LNCaP clone FGC (cell line): ENCODE measurements at regions not wholly inside any gene's neighbourhood (a gene's known extent, or its start where the extent isn't known, plus 50 kb on each side); places are given as distances from the start of the nearest gene placed in this dataset.

Source experiments
- DNase-seq: peaks from one replicate; pipeline ENCODE4 v3.0.0-alpha.2; 2011; ENCODE audit warnings: low read depth
- H3K4me3 ChIP-seq: 2 replicates; pipeline ENCODE4 v1.5.1; 2011; ENCODE audit warnings: mild to moderate bottlenecking, low read depth, low read length, control low read depth
- TF ChIP-seq, protein P1 (sequence below): IDR thresholded peaks from 2 replicates; pipeline ENCODE4 v1.5.1; 2012; ENCODE audit warnings: mild to moderate bottlenecking; ENCODE audit not compliant: control insufficient read depth, insufficient read depth; ENCODE audit errors: extremely low read depth

DNA sequence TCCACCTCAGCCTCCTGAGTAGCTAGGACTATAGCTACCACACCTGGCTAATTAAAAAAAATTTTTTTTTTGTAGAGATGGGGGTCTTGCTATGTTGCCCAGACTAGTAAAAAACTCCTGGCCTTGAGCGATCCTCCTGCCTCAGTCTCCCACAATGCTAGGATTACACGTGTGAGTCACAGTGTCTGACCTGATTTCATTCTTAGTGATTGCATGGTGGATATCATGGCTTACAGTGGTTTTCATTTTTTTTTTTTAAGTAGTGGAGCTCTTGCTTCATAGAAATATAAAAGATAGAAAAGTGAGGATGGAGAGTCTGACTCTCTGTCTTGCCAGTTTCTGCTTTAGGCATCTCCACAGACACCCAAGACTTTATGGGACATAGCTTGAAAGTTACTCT, 83.6 kb downstream of the CDC42EP3 start:
- H3K4me3 ChIP-seq, result no peak overlapping the region
- TF ChIP-seq, protein P1, sequence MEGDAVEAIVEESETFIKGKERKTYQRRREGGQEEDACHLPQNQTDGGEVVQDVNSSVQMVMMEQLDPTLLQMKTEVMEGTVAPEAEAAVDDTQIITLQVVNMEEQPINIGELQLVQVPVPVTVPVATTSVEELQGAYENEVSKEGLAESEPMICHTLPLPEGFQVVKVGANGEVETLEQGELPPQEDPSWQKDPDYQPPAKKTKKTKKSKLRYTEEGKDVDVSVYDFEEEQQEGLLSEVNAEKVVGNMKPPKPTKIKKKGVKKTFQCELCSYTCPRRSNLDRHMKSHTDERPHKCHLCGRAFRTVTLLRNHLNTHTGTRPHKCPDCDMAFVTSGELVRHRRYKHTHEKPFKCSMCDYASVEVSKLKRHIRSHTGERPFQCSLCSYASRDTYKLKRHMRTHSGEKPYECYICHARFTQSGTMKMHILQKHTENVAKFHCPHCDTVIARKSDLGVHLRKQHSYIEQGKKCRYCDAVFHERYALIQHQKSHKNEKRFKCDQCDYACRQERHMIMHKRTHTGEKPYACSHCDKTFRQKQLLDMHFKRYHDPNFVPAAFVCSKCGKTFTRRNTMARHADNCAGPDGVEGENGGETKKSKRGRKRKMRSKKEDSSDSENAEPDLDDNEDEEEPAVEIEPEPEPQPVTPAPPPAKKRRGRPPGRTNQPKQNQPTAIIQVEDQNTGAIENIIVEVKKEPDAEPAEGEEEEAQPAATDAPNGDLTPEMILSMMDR, result no peak
- no peak for DNase-seq

DNA sequence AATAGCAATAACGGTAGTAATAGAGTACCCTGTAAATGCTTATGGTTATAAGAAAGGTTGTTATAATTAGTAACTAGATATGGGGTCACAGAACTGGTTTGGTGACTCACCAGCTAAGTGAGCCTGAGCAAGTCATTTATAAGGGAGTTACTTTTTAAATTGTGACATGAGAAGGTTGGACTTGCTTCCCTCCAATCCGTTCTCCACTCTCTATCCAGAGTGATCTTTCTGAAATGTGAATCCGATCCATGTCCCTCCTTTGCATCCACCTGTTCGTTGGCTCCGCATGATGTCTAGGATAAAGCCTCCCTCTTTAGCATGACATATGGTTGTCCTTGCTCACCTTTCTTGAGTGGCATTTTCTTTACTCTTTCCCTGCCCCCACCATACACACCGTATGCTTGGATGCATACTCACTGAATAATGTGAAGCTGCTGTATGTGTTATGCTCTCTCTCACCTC, 83.1 kb downstream of the CDC42EP3 start:
- no peak overlapping the region for H3K4me3 ChIP-seq
- TF ChIP-seq, protein P1, result no peak
- peak; percentile 28 for DNase-seq

DNA sequence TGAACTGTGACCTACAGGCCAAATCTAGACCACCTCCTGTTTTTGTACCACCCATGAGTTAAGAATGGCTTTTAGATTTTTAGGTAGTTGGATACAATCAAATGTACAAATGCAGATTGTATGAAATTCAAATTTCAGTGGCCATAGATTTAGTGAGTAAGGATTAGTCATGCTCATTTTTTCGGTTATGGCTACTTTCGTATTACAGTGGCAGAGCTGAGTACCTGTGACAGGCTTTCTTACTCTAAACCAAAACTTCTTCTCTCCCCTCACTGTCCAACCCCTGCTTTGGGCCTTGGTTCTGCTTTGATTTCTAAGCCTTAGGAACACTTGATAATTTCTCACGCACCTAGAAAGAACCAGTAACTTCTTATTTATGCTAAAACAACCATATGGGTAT, 82.1 kb downstream of the CDC42EP3 start:
- no peak overlapping the region for H3K4me3 ChIP-seq
- DNase-seq, result no peak
- TF ChIP-seq, protein P1, result no peak

DNA sequence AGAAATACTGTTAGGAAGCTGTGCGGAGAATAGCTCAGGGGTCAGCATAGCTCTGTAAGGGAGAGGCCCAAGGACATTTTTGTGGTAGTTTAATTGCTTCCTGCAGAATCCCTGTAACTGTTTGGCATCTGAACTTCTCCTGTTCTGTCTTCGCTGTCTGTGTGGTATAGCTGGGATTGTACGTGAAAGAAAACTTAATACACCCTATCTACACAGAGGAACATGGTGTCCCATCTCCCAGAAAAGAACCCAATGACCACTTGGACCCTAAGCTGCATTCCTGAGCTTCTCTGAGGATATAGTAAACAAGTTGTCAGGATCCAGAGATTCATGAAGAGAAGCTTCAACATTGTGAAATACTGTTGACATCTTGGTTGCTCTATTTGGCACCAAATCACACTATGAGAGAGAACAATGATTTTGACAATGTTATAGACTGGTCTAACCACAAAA, 81.3 kb downstream of the CDC42EP3 start:
- TF ChIP-seq, protein P1, result no peak
- no peak for DNase-seq
- no peak overlapping the region for H3K4me3 ChIP-seq
